HepG2 (cell line): ENCODE measurements at regions not wholly inside any gene's neighbourhood (a gene's known extent, or its start where the extent isn't known, plus 50 kb on each side); places are given as distances from the start of the nearest gene placed in this dataset.

Source experiments
- ATAC-seq: fragments of 200-7000 bp; cut with Tn5 transposase; 3 replicates; pipeline ENCODE4 v1.9.1; 2020; ENCODE audit warnings: mild to moderate bottlenecking, moderate library complexity
- BruUV-seq: library from RNA; stranded (reverse); fragments of 400-500 nt; replicated peaks from 2 replicates; lab custom pipeline; 2021; lab: Mats Ljungman, UMichigan
- CTCF ChIA-PET: fragments of 300-600 bp; formaldehyde crosslinking; extraction: SDS; loops from one replicate; lab custom pipeline; 2021; ENCODE audit warnings: low total read pairs, inconsistent platforms, low intra/inter-chr PET ratio; lab: Yijun Ruan, JAX
- POLR2A ChIA-PET: fragments of 350-600 bp; sonication (Branson Sonifier 250); formaldehyde crosslinking; loops from one replicate; lab custom pipeline; 2020; ENCODE audit warnings: antibody characterized with exemption, inconsistent platforms; lab: Yijun Ruan, JAX
- DNase-seq: peaks from one replicate; pipeline ENCODE4 v3.0.0-alpha.2; 2015; ENCODE audit warnings: low spot score
- FAIRE-seq: peaks from 3 replicates; lab custom pipeline; 2011; peaks lifted over from hg19 to GRCh38; lab: Jason Lieb, UNC
- H2AFZ ChIP-seq: one replicate; pipeline ENCODE4 v1.6.1; 2011; ENCODE audit warnings: low read length, inconsistent platforms
- H3K27ac ChIP-seq: fragments of 300-600 bp; 3 replicates; pipeline ENCODE4 v1.8.0; 2011; ENCODE audit warnings: mixed run types, mild to moderate bottlenecking, mixed read lengths, low read length, inconsistent platforms; ENCODE audit not compliant: insufficient read depth; ENCODE audit errors: extremely low read length
- H3K27me3 ChIP-seq, 2 experiments: fragments of 200-600 bp in 1 of 2; 2 replicates in 1 of 2; 3 replicates in 1 of 2; pipeline versions ENCODE4 v1.6.0 to v1.8.0; 2011; ENCODE audit warnings: low read length in 2 of 2, mild to moderate bottlenecking in 2 of 2, moderate library complexity in 2 of 2, inconsistent platforms in 1 of 2; ENCODE audit not compliant: insufficient read depth in 2 of 2, control insufficient read depth in 1 of 2
- H3K36me3 ChIP-seq, 2 experiments: fragments of 200-600 bp in 1 of 2; replicated peaks in 1 of 2; 2 replicates in 1 of 2; 3 replicates in 1 of 2; pipeline versions ENCODE4 v1.5.1 to v1.8.0; 2011; ENCODE audit warnings: low read length in 2 of 2, inconsistent platforms in 1 of 2; ENCODE audit not compliant: insufficient read depth in 2 of 2, control insufficient read depth in 1 of 2
- H3K4me1 ChIP-seq: 2 replicates; pipeline ENCODE4 v1.5.1; 2012; ENCODE audit warnings: low read length, inconsistent platforms; ENCODE audit not compliant: insufficient read depth
- H3K4me2 ChIP-seq: 2 replicates; pipeline ENCODE4 v1.6.0; 2011; ENCODE audit warnings: low read depth, low read length, inconsistent platforms
- H3K4me3 ChIP-seq, 3 experiments: fragments of 200-600 bp in 1 of 3; sonication (generic), shearing (Covaris generic) in 1 of 3; replicated peaks in 1 of 3; 2 replicates each; pipeline ENCODE4 v1.5.1; 2011 to 2016; ENCODE audit warnings: low read length in 3 of 3, inconsistent platforms in 2 of 3, low read depth in 2 of 3, mild to moderate bottlenecking in 2 of 3, control low read depth in 1 of 3, mixed read lengths in 1 of 3; ENCODE audit not compliant: insufficient read depth in 1 of 3
- H3K79me2 ChIP-seq: one replicate; pipeline ENCODE4 v1.6.1; 2011; ENCODE audit warnings: low read length, inconsistent platforms; ENCODE audit not compliant: insufficient read depth
- H3K9ac ChIP-seq: 2 replicates; pipeline ENCODE4 v1.6.0; 2011; ENCODE audit warnings: mild to moderate bottlenecking, low read depth, low read length, inconsistent platforms; ENCODE audit not compliant: insufficient read depth
- H3K9me3 ChIP-seq: 2 replicates; pipeline ENCODE4 v1.5.1; 2012; ENCODE audit warnings: mild to moderate bottlenecking, low read length
- H4K20me1 ChIP-seq: 2 replicates; pipeline ENCODE4 v1.6.0; 2011; ENCODE audit warnings: inconsistent platforms, mild to moderate bottlenecking, low read length, moderate library complexity; ENCODE audit not compliant: insufficient read depth
- HMG20A ChIP-seq: IDR thresholded peaks from 2 replicates; pipeline ENCODE4 v1.6.1; 2016; ENCODE audit warnings: borderline replicate concordance
- NCOA5 ChIP-seq: sonication (generic); formaldehyde crosslinking; IDR thresholded peaks from 2 replicates; pipeline ENCODE4 v1.4.0; 2020; ENCODE audit warnings: missing genetic modification reagents
- NFYC ChIP-seq: IDR thresholded peaks from 2 replicates; pipeline ENCODE4 v1.6.1; 2016; ENCODE audit warnings: missing genetic modification reagents, missing compliant biosample characterization
- SMAD1 ChIP-seq: sonication (generic); formaldehyde crosslinking; IDR thresholded peaks from 2 replicates; pipeline ENCODE4 v1.4.0; 2020; ENCODE audit warnings: missing genetic modification reagents, low read depth, mild to moderate bottlenecking, borderline replicate concordance
- ZFP36L1 ChIP-seq: sonication (generic); formaldehyde crosslinking; IDR thresholded peaks from 2 replicates; pipeline ENCODE4 v1.8.0; 2022; ENCODE audit warnings: mild to moderate bottlenecking, missing genetic modification reagents, moderate library complexity
- ZNF256 ChIP-seq: sonication (generic); formaldehyde crosslinking; conservative IDR thresholded peaks from 2 replicates; pipeline ENCODE4 v1.4.0; 2020; ENCODE audit warnings: missing genetic modification reagents
- ZNF3 ChIP-seq: IDR thresholded peaks from 2 replicates; pipeline ENCODE4 v1.7.0; 2017; ENCODE audit warnings: inconsistent platforms
- ZNF354B ChIP-seq: sonication (generic); formaldehyde crosslinking; IDR thresholded peaks from 2 replicates; pipeline ENCODE4 v1.8.0; 2022; ENCODE audit warnings: mild to moderate bottlenecking, missing genetic modification reagents
- ZNF607 ChIP-seq: sonication (generic); formaldehyde crosslinking; IDR thresholded peaks from 2 replicates; pipeline ENCODE4 v1.5.1; 2020; ENCODE audit warnings: missing genetic modification reagents, mild to moderate bottlenecking, borderline replicate concordance
- ZNF614 ChIP-seq: IDR thresholded peaks from 2 replicates; pipeline ENCODE4 v1.6.1; 2018; ENCODE audit warnings: missing biosample characterization, missing genetic modification reagents, inconsistent platforms, borderline replicate concordance
- WGBS: methylation state at CpG from one replicate; pipeline ENCODE4 v1.1.6; 2017; ENCODE audit warnings: low lambda C conversion rate; 5-methylcytosine and 5-hydroxymethylcytosine counted together
- in situ Hi-C: cut with HindIII; loops from 2 replicates; pipeline ENCODE4 v1.10.0; 2017; ENCODE audit warnings: low pct_unique_long_range_greater_than_20kb; ENCODE audit not compliant: extremely low pct_ligation_motif_present
- intact Hi-C: fragments of 100-400 bp; cut with micrococcal nuclease; formaldehyde crosslinking; loops from one replicate; pipeline ENCODE4 v1.10.0; 2022; ENCODE audit not compliant: unreplicated experiment
- TF ChIP-seq, protein P1 (sequence below): IDR thresholded peaks from 2 replicates; pipeline ENCODE4 v1.6.1; 2016; ENCODE audit warnings: low read depth
- TF ChIP-seq, protein P2 (sequence below): sonication (generic); formaldehyde crosslinking; IDR thresholded peaks from 2 replicates; pipeline ENCODE4 v1.4.0; 2020; ENCODE audit warnings: missing genetic modification reagents, mild to moderate bottlenecking, borderline replicate concordance

DNA sequence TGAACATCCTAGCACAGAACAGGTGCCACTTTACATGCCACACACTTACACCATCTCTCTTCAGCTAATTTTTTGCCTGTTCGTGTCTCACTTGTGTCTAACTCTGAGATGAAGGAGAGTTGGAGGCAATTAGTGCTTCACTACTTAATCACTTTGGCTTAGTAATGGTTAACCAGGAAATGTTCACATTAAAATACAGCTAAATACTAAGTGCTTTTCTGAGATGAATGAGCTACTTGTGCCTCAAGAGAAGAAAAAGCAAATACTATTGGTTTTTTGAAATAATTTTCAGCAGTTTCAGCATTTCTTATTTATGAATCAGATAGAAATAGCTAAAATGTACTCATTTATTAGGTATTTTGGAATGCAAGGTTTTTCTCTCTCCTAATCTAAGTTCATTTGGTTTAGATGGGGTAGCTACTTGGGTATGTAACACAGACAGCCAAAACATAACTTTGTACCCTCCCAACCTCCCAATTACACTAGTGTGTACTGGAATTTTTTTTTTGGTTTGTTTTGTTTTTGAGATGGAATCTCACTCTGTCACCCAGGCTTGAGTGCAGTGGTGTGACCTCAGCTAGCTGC lies 1474.1 kb upstream of the SEL1L start:
- Histone ChIP-seq H3K4me2 (no peak overlapping the region), H3K27me3 (no peaks in the 10 kb centered on the region), H3K36me3 (no peaks in the 10 kb centered on the region), H3K79me2 (no peaks in the 10 kb centered on the region), H2AFZ (no peak overlapping the region), H3K9ac (no peak overlapping the region), H3K9me3 (peaks cover 83% of the 10 kb centered on the region), H3K4me1 (no peaks in the 10 kb centered on the region), H3K4me3 (no peak overlapping the region), H3K27ac (no peak overlapping the region), H4K20me1 (no peaks in the 10 kb centered on the region)
- in situ Hi-C loops (no loop called here), intact Hi-C loops (no loop called here)
- DNase-seq (no peak), ATAC-seq (no peak), FAIRE-seq (no peak)
- BruUV-seq = no TSS peak
- 0% methylated on average over 1 of the region's 1 CpG for WGBS
- ChIA-PET CTCF (no interaction called here), POLR2A (no interaction called here)
- no peak for TF ChIP-seq ZNF256 (CRISPR knock-in tag)
- TF ChIP-seq, protein P1, sequence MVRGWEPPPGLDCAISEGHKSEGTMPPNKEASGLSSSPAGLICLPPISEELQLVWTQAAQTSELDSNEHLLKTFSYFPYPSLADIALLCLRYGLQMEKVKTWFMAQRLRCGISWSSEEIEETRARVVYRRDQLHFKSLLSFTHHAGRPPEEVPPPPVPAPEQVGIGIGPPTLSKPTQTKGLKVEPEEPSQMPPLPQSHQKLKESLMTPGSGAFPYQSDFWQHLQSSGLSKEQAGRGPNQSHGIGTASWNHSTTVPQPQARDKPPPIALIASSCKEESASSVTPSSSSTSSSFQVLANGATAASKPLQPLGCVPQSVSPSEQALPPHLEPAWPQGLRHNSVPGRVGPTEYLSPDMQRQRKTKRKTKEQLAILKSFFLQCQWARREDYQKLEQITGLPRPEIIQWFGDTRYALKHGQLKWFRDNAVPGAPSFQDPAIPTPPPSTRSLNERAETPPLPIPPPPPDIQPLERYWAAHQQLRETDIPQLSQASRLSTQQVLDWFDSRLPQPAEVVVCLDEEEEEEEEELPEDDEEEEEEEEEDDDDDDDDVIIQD (CRISPR knock-in tag) = no peak

- BruUV-seq = no TSS peak
- no peak overlapping the region for H3K4me3 ChIP-seq
- ATAC-seq (no peak), FAIRE-seq (no peak), DNase-seq (no peak)
- H3K9me3 ChIP-seq = peaks cover 68% of the 10 kb centered on the region
- 17% methylated on average over 5 of the region's 5 CpGs for WGBS
- in situ Hi-C loops (no loop called here), intact Hi-C loops (no loop called here)
- H3K4me1 ChIP-seq = no peaks in the 10 kb centered on the region
- H3K79me2 ChIP-seq = no peaks in the 10 kb centered on the region
- no peaks in the 10 kb centered on the region for H3K27me3 ChIP-seq
- TF ChIP-seq NFYC (CRISPR knock-in tag) (no peak), HMG20A (no peak), SMAD1 (CRISPR knock-in tag) (no peak), ZNF354B (no peak), ZNF607 (no peak), NCOA5 (CRISPR knock-in tag) (no peak), ZNF614 (CRISPR knock-in tag) (no peak), ZFP36L1 (CRISPR knock-in tag) (no peak), ZNF3 (no peak)
- TF ChIP-seq, protein P2, sequence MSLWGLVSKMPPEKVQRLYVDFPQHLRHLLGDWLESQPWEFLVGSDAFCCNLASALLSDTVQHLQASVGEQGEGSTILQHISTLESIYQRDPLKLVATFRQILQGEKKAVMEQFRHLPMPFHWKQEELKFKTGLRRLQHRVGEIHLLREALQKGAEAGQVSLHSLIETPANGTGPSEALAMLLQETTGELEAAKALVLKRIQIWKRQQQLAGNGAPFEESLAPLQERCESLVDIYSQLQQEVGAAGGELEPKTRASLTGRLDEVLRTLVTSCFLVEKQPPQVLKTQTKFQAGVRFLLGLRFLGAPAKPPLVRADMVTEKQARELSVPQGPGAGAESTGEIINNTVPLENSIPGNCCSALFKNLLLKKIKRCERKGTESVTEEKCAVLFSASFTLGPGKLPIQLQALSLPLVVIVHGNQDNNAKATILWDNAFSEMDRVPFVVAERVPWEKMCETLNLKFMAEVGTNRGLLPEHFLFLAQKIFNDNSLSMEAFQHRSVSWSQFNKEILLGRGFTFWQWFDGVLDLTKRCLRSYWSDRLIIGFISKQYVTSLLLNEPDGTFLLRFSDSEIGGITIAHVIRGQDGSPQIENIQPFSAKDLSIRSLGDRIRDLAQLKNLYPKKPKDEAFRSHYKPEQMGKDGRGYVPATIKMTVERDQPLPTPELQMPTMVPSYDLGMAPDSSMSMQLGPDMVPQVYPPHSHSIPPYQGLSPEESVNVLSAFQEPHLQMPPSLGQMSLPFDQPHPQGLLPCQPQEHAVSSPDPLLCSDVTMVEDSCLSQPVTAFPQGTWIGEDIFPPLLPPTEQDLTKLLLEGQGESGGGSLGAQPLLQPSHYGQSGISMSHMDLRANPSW = no peak
- no peaks in the 10 kb centered on the region for H3K36me3 ChIP-seq
- H3K27ac ChIP-seq = no peak overlapping the region
- H3K9ac ChIP-seq = no peak overlapping the region
- ChIA-PET POLR2A (no interaction called here), CTCF (no interaction called here)
- no peaks in the 10 kb centered on the region for H4K20me1 ChIP-seq
- no peak overlapping the region for H2AFZ ChIP-seq
- H3K4me2 ChIP-seq = no peak overlapping the region
These were observed 1483.6 kb upstream of the SEL1L start for GRCh38 chr14:83017296-83017695.
